ENCODE measurements at regions not wholly inside any gene's neighbourhood (a gene's known extent, or its start where the extent isn't known, plus 50 kb on each side); places are given as distances from the start of the nearest gene placed in this dataset.
"Not testable (repeated sequence)": the region's sequence is repeated elsewhere in the genome, so short reads cannot be mapped to it uniquely, and the experiment has no call there.

- no peak overlapping the region for H2AFZ ChIP-seq (ENCODE audit: insufficient read depth, low read length, poor library complexity)
- no peak overlapping the region for H3K4ac ChIP-seq (ENCODE audit: low read depth, low read length)
- no peak overlapping the region for H2BK12ac ChIP-seq (ENCODE audit: low read length)
- no peak for DNase-seq
- H3K9me3 ChIP-seq (ENCODE audit: insufficient read depth, low read depth, low read length) = peaks cover 10% of the 10 kb centered on the region
- H2AK5ac ChIP-seq (ENCODE audit: low read length) = no peak overlapping the region
- no peak overlapping the region for H3K18ac ChIP-seq (ENCODE audit: low read length)
- H3K4me3 ChIP-seq (ENCODE audit: low read depth, low read length) = no peak overlapping the region
- no peak overlapping the region for H3K4me2 ChIP-seq (ENCODE audit: low read length)
- H4K91ac ChIP-seq (ENCODE audit: low read depth, low read length) = no peak overlapping the region
- no CpG with 5 or more reads among the region's 29 CpGs for WGBS (ENCODE audit: extremely low coverage, insufficient coverage, insufficient read length)
- H3K4me1 ChIP-seq (ENCODE audit: control insufficient read depth in 1 of 2, insufficient read depth in 2 of 2, low read length in 2 of 2) = no peaks in the 10 kb centered on the region
- no peak overlapping the region for H2BK5ac ChIP-seq (ENCODE audit: low read depth, low read length, poor library complexity)
- H2BK120ac ChIP-seq (ENCODE audit: insufficient read depth, low read length, poor library complexity) = no peak overlapping the region
- H3K79me2 ChIP-seq (ENCODE audit: control insufficient read depth, insufficient read depth, low read length, poor library complexity) = no peaks in the 10 kb centered on the region
- H3K27me3 ChIP-seq (ENCODE audit: insufficient read depth, low read length) = no peaks in the 10 kb centered on the region
- H3K27ac ChIP-seq (ENCODE audit: low read depth, low read length) = no peak overlapping the region
- H4K12ac ChIP-seq (ENCODE audit: low read depth, low read length) = no peak overlapping the region
- no peak overlapping the region for H3K14ac ChIP-seq (ENCODE audit: low read length)
- no peak overlapping the region for H3K9ac ChIP-seq (ENCODE audit: low read length)
- H3K79me1 ChIP-seq (ENCODE audit: low read length) = no peaks in the 10 kb centered on the region
- no peak overlapping the region for H4K8ac ChIP-seq (ENCODE audit: low read depth, low read length)
- peaks cover 0 to 2% of the 10 kb centered on the region in 2 experiments for H3K36me3 ChIP-seq (ENCODE audit: control insufficient read depth in 1 of 2, insufficient read depth in 2 of 2, low read length in 2 of 2)
- no peak overlapping the region for H3K23ac ChIP-seq (ENCODE audit: low read length)
Measured at GRCh38 chr15:24078310-24079029, 391.4 kb upstream of the NDN start.

GRCh38 chr15:24088941-24089340 is 401.8 kb upstream of the NDN start:
- no CpG with 5 or more reads among the region's 1 CpG for WGBS (ENCODE audit: extremely low coverage, insufficient coverage, insufficient read length)
- H2BK12ac ChIP-seq (ENCODE audit: low read length); H2BK5ac ChIP-seq (ENCODE audit: low read depth, low read length, poor library complexity); H3K36me3 ChIP-seq (ENCODE audit: control insufficient read depth in 1 of 2, insufficient read depth in 2 of 2, low read length in 2 of 2); H3K4ac ChIP-seq (ENCODE audit: low read depth, low read length); H3K27me3 ChIP-seq (ENCODE audit: insufficient read depth, low read length); H3K23ac ChIP-seq (ENCODE audit: low read length); H2AK5ac ChIP-seq (ENCODE audit: low read length); H3K4me2 ChIP-seq (ENCODE audit: low read length); H3K4me1 ChIP-seq (ENCODE audit: control insufficient read depth in 1 of 2, insufficient read depth in 2 of 2, low read length in 2 of 2); H4K8ac ChIP-seq (ENCODE audit: low read depth, low read length); H4K91ac ChIP-seq (ENCODE audit: low read depth, low read length); H3K27ac ChIP-seq (ENCODE audit: low read depth, low read length); H2AFZ ChIP-seq (ENCODE audit: insufficient read depth, low read length, poor library complexity); H2BK120ac ChIP-seq (ENCODE audit: insufficient read depth, low read length, poor library complexity); H3K18ac ChIP-seq (ENCODE audit: low read length); H3K4me3 ChIP-seq (ENCODE audit: low read depth, low read length); H3K79me2 ChIP-seq (ENCODE audit: control insufficient read depth, insufficient read depth, low read length, poor library complexity); H4K12ac ChIP-seq (ENCODE audit: low read depth, low read length); H3K9ac ChIP-seq (ENCODE audit: low read length); DNase-seq; H3K9me3 ChIP-seq (ENCODE audit: insufficient read depth, low read depth, low read length); H3K79me1 ChIP-seq (ENCODE audit: low read length); H3K14ac ChIP-seq (ENCODE audit: low read length): not testable (repeated sequence)

GRCh38 chr15:24101503-24101902 is 414.4 kb upstream of the NDN start:
- not testable (repeated sequence) for DNase-seq; H3K4ac ChIP-seq (ENCODE audit: low read depth, low read length); H4K12ac ChIP-seq (ENCODE audit: low read depth, low read length); H2AFZ ChIP-seq (ENCODE audit: insufficient read depth, low read length, poor library complexity); H3K27ac ChIP-seq (ENCODE audit: low read depth, low read length); H3K27me3 ChIP-seq (ENCODE audit: insufficient read depth, low read length); H3K4me1 ChIP-seq (ENCODE audit: control insufficient read depth in 1 of 2, insufficient read depth in 2 of 2, low read length in 2 of 2); H2AK5ac ChIP-seq (ENCODE audit: low read length); H3K79me2 ChIP-seq (ENCODE audit: control insufficient read depth, insufficient read depth, low read length, poor library complexity); H3K14ac ChIP-seq (ENCODE audit: low read length); H3K9me3 ChIP-seq (ENCODE audit: insufficient read depth, low read depth, low read length); H3K18ac ChIP-seq (ENCODE audit: low read length); H3K36me3 ChIP-seq (ENCODE audit: control insufficient read depth in 1 of 2, insufficient read depth in 2 of 2, low read length in 2 of 2); H3K79me1 ChIP-seq (ENCODE audit: low read length); H3K23ac ChIP-seq (ENCODE audit: low read length); H4K8ac ChIP-seq (ENCODE audit: low read depth, low read length); H2BK5ac ChIP-seq (ENCODE audit: low read depth, low read length, poor library complexity); H3K4me3 ChIP-seq (ENCODE audit: low read depth, low read length); H4K91ac ChIP-seq (ENCODE audit: low read depth, low read length); H3K9ac ChIP-seq (ENCODE audit: low read length); H2BK120ac ChIP-seq (ENCODE audit: insufficient read depth, low read length, poor library complexity); H2BK12ac ChIP-seq (ENCODE audit: low read length)
- peak overlapping the region; percentile 7 for H3K4me2 ChIP-seq (ENCODE audit: low read length)
- WGBS (ENCODE audit: extremely low coverage, insufficient coverage, insufficient read length) = no CpG with 5 or more reads among the region's 30 CpGs

- not testable (repeated sequence) for H3K14ac ChIP-seq (ENCODE audit: low read length); H2BK5ac ChIP-seq (ENCODE audit: low read depth, low read length, poor library complexity); H4K91ac ChIP-seq (ENCODE audit: low read depth, low read length); H4K12ac ChIP-seq (ENCODE audit: low read depth, low read length); H3K79me2 ChIP-seq (ENCODE audit: control insufficient read depth, insufficient read depth, low read length, poor library complexity); H2AFZ ChIP-seq (ENCODE audit: insufficient read depth, low read length, poor library complexity); H3K79me1 ChIP-seq (ENCODE audit: low read length); H2BK120ac ChIP-seq (ENCODE audit: insufficient read depth, low read length, poor library complexity); H3K4me2 ChIP-seq (ENCODE audit: low read length); H3K9me3 ChIP-seq (ENCODE audit: insufficient read depth, low read depth, low read length); H2BK12ac ChIP-seq (ENCODE audit: low read length); H3K27ac ChIP-seq (ENCODE audit: low read depth, low read length); H3K9ac ChIP-seq (ENCODE audit: low read length); H3K27me3 ChIP-seq (ENCODE audit: insufficient read depth, low read length); H3K23ac ChIP-seq (ENCODE audit: low read length); H3K36me3 ChIP-seq (ENCODE audit: control insufficient read depth in 1 of 2, insufficient read depth in 2 of 2, low read length in 2 of 2); H3K4ac ChIP-seq (ENCODE audit: low read depth, low read length); H3K4me1 ChIP-seq (ENCODE audit: control insufficient read depth in 1 of 2, insufficient read depth in 2 of 2, low read length in 2 of 2); DNase-seq; H2AK5ac ChIP-seq (ENCODE audit: low read length); H3K4me3 ChIP-seq (ENCODE audit: low read depth, low read length); H4K8ac ChIP-seq (ENCODE audit: low read depth, low read length); H3K18ac ChIP-seq (ENCODE audit: low read length)
- WGBS (ENCODE audit: extremely low coverage, insufficient coverage, insufficient read length) = no CpG with 5 or more reads among the region's 6 CpGs
Measured at GRCh38 chr15:24107524-24107923, 420.4 kb upstream of the NDN start.
